ENCODE measurements at regions not wholly inside any gene's neighbourhood (a gene's known extent, or its start where the extent isn't known, plus 50 kb on each side); places are given as distances from the start of the nearest gene placed in this dataset.

DNA sequence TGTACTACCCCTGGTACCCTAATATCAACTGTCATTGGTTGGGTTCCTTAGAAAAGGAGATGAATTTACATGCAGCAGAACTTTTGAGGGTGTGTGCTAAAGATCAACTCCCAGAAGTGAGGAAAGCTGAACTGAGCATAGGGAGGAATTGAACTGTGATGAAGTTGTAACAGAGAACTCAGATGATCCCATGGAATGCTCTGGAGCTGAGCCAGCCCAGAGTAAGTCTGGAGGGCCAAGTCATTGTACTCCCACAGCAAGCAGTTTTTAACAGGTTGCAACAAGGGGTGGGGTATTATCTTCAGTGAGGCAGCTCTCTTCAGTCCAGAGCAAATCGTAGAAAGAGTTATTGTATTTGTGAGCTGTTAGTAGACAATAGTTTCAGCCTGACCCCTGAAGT is 572.3 kb downstream of the PYDC2 start:
- intact Hi-C loops (cut with micrococcal nuclease): no loop called here
- no peaks in the 10 kb centered on the region for H3K9me3 Mint-ChIP-seq
- TF ChIP-seq, protein P1, sequence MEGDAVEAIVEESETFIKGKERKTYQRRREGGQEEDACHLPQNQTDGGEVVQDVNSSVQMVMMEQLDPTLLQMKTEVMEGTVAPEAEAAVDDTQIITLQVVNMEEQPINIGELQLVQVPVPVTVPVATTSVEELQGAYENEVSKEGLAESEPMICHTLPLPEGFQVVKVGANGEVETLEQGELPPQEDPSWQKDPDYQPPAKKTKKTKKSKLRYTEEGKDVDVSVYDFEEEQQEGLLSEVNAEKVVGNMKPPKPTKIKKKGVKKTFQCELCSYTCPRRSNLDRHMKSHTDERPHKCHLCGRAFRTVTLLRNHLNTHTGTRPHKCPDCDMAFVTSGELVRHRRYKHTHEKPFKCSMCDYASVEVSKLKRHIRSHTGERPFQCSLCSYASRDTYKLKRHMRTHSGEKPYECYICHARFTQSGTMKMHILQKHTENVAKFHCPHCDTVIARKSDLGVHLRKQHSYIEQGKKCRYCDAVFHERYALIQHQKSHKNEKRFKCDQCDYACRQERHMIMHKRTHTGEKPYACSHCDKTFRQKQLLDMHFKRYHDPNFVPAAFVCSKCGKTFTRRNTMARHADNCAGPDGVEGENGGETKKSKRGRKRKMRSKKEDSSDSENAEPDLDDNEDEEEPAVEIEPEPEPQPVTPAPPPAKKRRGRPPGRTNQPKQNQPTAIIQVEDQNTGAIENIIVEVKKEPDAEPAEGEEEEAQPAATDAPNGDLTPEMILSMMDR (IDR thresholded peaks at IDR 0.05): no peak
- H3K4me1 Mint-ChIP-seq: no peaks in the 10 kb centered on the region
- ChIA-PET POLR2A (no interaction called here), CTCF (no interaction called here)
- ATAC-seq (ENCODE audit: low read depth) (no peak), DNase-seq (no peak)
- no peaks in the 10 kb centered on the region for H3K36me3 Mint-ChIP-seq (ENCODE audit: low read depth)
- no peak overlapping the region for H3K4me3 Mint-ChIP-seq
- no peaks in the 10 kb centered on the region for H3K27me3 Mint-ChIP-seq
- H3K27ac Mint-ChIP-seq: no peak overlapping the region

- ChIA-PET POLR2A (no interaction called here), CTCF (no interaction called here)
- TF ChIP-seq, protein P1 (IDR thresholded peaks at IDR 0.05): no peak
- intact Hi-C loops (cut with micrococcal nuclease): no loop called here
- no peak overlapping the region for H3K4me3 Mint-ChIP-seq
- peaks cover 16% of the 10 kb centered on the region for H3K4me1 Mint-ChIP-seq
- no peak overlapping the region for H3K27ac Mint-ChIP-seq
- no peaks in the 10 kb centered on the region for H3K36me3 Mint-ChIP-seq (ENCODE audit: low read depth)
- no peaks in the 10 kb centered on the region for H3K27me3 Mint-ChIP-seq
- no peak for ATAC-seq (ENCODE audit: low read depth)
- H3K9me3 Mint-ChIP-seq: no peaks in the 10 kb centered on the region
- DNase-seq: no peak
These were observed 577.8 kb downstream of the PYDC2 start for GRCh38 chr3:192038726-192039125.

GRCh38 chr3:192039593-192039992 is 578.6 kb downstream of the PYDC2 start:
- Mint-ChIP-seq H3K36me3 (ENCODE audit: low read depth) (no peaks in the 10 kb centered on the region), H3K27me3 (no peaks in the 10 kb centered on the region), H3K27ac (no peak overlapping the region), H3K4me1 (peaks cover 16% of the 10 kb centered on the region), H3K4me3 (no peak overlapping the region), H3K9me3 (peaks cover under 1% of the 10 kb centered on the region)
- CTCF ChIA-PET: no interaction called here
- TF ChIP-seq, protein P1 (IDR thresholded peaks at IDR 0.05): no peak
- intact Hi-C loops (cut with micrococcal nuclease): no loop called here
- DNase-seq (no peak), ATAC-seq (ENCODE audit: low read depth) (no peak)
- POLR2A ChIA-PET: no interaction called here

DNA sequence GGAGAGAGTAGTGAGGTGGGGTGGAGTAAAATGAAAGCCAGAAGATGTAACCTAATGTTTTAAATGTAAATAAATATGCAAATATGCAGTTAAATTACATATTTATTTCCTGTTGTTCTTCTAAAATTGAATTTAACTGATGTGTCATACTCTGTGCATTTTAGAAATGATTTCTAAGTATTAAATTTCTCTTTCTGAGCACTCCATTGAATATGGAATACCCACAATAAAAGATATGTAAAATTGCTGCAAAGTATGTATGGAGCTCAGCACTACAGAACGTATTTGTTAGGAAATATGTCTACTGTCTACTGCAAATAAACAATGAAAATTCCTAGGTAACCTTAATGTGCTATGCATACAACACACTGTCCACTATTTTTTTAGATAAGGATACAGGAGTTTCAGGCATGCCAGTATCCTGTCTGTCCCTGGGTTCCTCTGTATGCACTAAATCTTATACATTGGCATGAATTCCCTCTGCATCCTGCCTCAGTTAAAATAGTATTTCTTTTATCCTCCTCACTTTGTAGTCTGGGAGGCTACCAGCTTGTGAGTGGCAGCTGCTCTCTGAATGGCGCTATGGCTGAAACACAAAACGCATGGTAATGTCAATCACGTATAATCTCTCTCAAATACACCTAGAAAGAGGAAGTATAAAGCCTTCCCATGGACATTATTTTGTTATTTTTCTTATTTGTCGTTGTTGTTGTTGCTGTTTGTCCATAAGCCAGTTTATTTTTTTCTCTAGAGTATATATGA is 579.5 kb downstream of the PYDC2 start:
- no peak overlapping the region for H3K27ac Mint-ChIP-seq
- ChIA-PET POLR2A (no interaction called here), CTCF (no interaction called here)
- peaks cover 16% of the 10 kb centered on the region for H3K4me1 Mint-ChIP-seq
- DNase-seq (no peak), ATAC-seq (ENCODE audit: low read depth) (no peak)
- H3K9me3 Mint-ChIP-seq: peaks cover 8% of the 10 kb centered on the region
- TF ChIP-seq, protein P1 (IDR thresholded peaks at IDR 0.05): no peak
- H3K36me3 Mint-ChIP-seq (ENCODE audit: low read depth): no peaks in the 10 kb centered on the region
- intact Hi-C loops (cut with micrococcal nuclease): no loop called here
- no peaks in the 10 kb centered on the region for H3K27me3 Mint-ChIP-seq
- H3K4me3 Mint-ChIP-seq: no peak overlapping the region

DNA sequence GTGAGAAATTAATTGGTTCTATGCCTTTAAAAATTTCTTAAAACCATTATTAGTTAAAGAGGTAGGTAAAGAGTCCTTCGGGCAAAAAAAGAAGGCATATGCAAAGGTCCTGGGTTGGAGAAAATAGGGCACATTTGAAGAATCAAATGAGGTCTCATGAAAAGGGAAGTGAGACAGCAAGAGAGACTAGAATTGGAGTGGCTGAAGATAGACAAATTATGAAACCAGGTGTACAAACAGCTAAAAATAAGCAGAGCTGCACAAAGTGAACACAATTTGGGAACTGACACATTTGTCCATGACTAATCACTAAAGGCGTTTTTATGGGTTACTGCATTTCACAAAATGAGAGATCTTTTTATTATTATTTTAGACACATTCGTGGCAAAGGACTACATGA is 581.2 kb downstream of the PYDC2 start:
- intact Hi-C loops (cut with micrococcal nuclease): loop anchor here (1.0 to 2.0 kb wide), 2 partner anchors 21 to 81 kb away; no protein-coding TSS in a partner anchor
- Mint-ChIP-seq H3K27ac (peak overlapping the region; percentile 36), H3K36me3 (ENCODE audit: low read depth) (no peaks in the 10 kb centered on the region), H3K4me3 (no peak overlapping the region), H3K27me3 (no peaks in the 10 kb centered on the region), H3K9me3 (peaks cover 8% of the 10 kb centered on the region), H3K4me1 (peaks cover 16% of the 10 kb centered on the region)
- TF ChIP-seq, protein P1 (IDR thresholded peaks at IDR 0.05): no peak
- POLR2A ChIA-PET: interaction anchor here (0.6 to 1.4 kb wide), 2 partner anchors 81 to 83 kb away, joined by 3 read pairs; no protein-coding TSS in a partner anchor
- DNase-seq (no peak), ATAC-seq (ENCODE audit: low read depth) (peak; percentile 73)
- CTCF ChIA-PET: no interaction called here
